ENCODE measurements at regions not wholly inside any gene's neighbourhood (a gene's known extent, or its start where the extent isn't known, plus 50 kb on each side); places are given as distances from the start of the nearest gene placed in this dataset.

DNA sequence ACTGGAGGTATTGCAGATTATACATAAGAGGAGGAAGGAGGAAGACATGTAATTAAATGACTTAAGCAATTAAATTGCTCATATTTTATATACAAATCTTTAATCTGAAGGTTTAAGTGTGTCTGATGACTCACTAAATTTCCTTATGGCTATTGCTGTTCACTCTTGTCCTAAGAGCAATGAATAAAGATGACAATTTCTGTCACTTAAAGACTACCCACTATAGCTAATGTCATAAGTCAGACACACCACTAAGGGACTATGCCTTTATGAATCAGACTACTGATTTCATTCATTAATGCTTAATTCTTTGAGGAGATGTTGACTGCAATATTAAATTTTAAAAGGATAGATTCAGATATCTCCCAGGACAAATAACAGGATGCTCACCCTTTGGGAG is 1514.7 kb downstream of the PCDH18 start:
- no peak overlapping the region for H3K27ac ChIP-seq
- ChIA-PET POLR2A (ENCODE audit: unreplicated experiment) (no interaction called here), CTCF (no interaction called here)
- no peaks in the 10 kb centered on the region for H3K27me3 ChIP-seq (ENCODE audit: insufficient read depth, low read depth)
- no peak overlapping the region for H3K4me2 ChIP-seq
- no peaks in the 10 kb centered on the region for H3K4me1 ChIP-seq (replicated peaks; ENCODE audit: insufficient read depth)
- H3F3A ChIP-seq (ENCODE audit: insufficient read depth, low read depth): no peaks in the 10 kb centered on the region
- no peaks in the 10 kb centered on the region for H3K9me3 ChIP-seq (ENCODE audit: insufficient read depth, low read depth)
- DNase-seq: no peak
- H3K79me2 ChIP-seq (ENCODE audit: low read depth): no peaks in the 10 kb centered on the region
- no peaks in the 10 kb centered on the region for H4K20me1 ChIP-seq (ENCODE audit: insufficient read depth)
- no peaks in the 10 kb centered on the region for H3K36me3 ChIP-seq (ENCODE audit: low read depth)
- H3K9me2 ChIP-seq (ENCODE audit: insufficient read depth): no peaks in the 10 kb centered on the region
- BruUV-seq (replicated peaks): no TSS peak
- intact Hi-C loops (cut with micrococcal nuclease; ENCODE audit: unreplicated experiment): no loop called here
- TF ChIP-seq CTCF (conservative IDR thresholded peaks at IDR 0.05) (no peak), EZH2 (IDR thresholded peaks at IDR 0.05; ENCODE audit: low read depth) (no peak)
- no peak overlapping the region for H2AFZ ChIP-seq
- H3K4me3 ChIP-seq: no peak overlapping the region

DNA sequence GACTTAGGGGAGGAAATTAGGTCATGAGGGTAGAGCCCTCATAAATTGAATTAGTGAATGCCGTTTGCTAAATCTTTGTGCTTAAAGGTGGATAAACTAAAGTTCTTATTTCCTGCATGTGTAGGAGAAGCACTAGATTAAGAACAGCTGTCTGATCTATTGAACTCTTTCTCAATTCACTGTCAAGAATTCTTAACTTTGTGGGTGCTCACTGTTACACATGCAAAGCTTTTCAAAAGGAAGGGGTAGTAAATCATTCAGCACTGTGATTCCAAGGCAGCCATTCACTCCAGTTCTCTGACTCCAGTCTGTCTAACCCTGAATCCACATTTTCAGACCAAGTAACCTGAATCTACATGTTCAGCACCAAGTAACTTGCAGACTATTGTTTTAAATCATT is 1520.1 kb downstream of the PCDH18 start:
- no peaks in the 10 kb centered on the region for H3K4me1 ChIP-seq (replicated peaks; ENCODE audit: insufficient read depth)
- no peak for TF ChIP-seq EZH2 (IDR thresholded peaks at IDR 0.05; ENCODE audit: low read depth)
- TF ChIP-seq CTCF (conservative IDR thresholded peaks at IDR 0.05): no peak
- H3K9me2 ChIP-seq (ENCODE audit: insufficient read depth): no peaks in the 10 kb centered on the region
- no peaks in the 10 kb centered on the region for H4K20me1 ChIP-seq (ENCODE audit: insufficient read depth)
- ChIA-PET POLR2A (ENCODE audit: unreplicated experiment) (no interaction called here), CTCF (no interaction called here)
- DNase-seq: no peak
- intact Hi-C loops (cut with micrococcal nuclease; ENCODE audit: unreplicated experiment): no loop called here
- no peak overlapping the region for H3K27ac ChIP-seq
- no peaks in the 10 kb centered on the region for H3K27me3 ChIP-seq (ENCODE audit: insufficient read depth, low read depth)
- no peak overlapping the region for H3K4me2 ChIP-seq
- H3K36me3 ChIP-seq (ENCODE audit: low read depth): no peaks in the 10 kb centered on the region
- H3K9me3 ChIP-seq (ENCODE audit: insufficient read depth, low read depth): no peaks in the 10 kb centered on the region
- H3K79me2 ChIP-seq (ENCODE audit: low read depth): no peaks in the 10 kb centered on the region
- H3K4me3 ChIP-seq: no peak overlapping the region
- H3F3A ChIP-seq (ENCODE audit: insufficient read depth, low read depth): no peaks in the 10 kb centered on the region
- H2AFZ ChIP-seq: no peak overlapping the region
- BruUV-seq (replicated peaks): no TSS peak

GRCh38 chr4:136009258-136009832 is 1522.9 kb downstream of the PCDH18 start:
- no peak overlapping the region for H3K4me2 ChIP-seq
- H3F3A ChIP-seq (ENCODE audit: insufficient read depth, low read depth): no peaks in the 10 kb centered on the region
- no peaks in the 10 kb centered on the region for H3K79me2 ChIP-seq (ENCODE audit: low read depth)
- H3K4me1 ChIP-seq (replicated peaks; ENCODE audit: insufficient read depth): no peaks in the 10 kb centered on the region
- no TSS peak for BruUV-seq (replicated peaks)
- no peaks in the 10 kb centered on the region for H3K27me3 ChIP-seq (ENCODE audit: insufficient read depth, low read depth)
- H3K27ac ChIP-seq: no peak overlapping the region
- no peak overlapping the region for H3K4me3 ChIP-seq
- H3K36me3 ChIP-seq (ENCODE audit: low read depth): no peaks in the 10 kb centered on the region
- DNase-seq: no peak
- CTCF ChIA-PET: no interaction called here
- H3K9me2 ChIP-seq (ENCODE audit: insufficient read depth): no peaks in the 10 kb centered on the region
- intact Hi-C loops (cut with micrococcal nuclease; ENCODE audit: unreplicated experiment): no loop called here
- no peak for TF ChIP-seq CTCF (conservative IDR thresholded peaks at IDR 0.05)
- no peaks in the 10 kb centered on the region for H3K9me3 ChIP-seq (ENCODE audit: insufficient read depth, low read depth)
- no peak overlapping the region for H2AFZ ChIP-seq
- H4K20me1 ChIP-seq (ENCODE audit: insufficient read depth): no peaks in the 10 kb centered on the region
- POLR2A ChIA-PET (ENCODE audit: unreplicated experiment): no interaction called here

Measured in PC-9 (cell line).